Smooth muscle cell (in vitro differentiated cells): ENCODE measurements at regions not wholly inside any gene's neighbourhood (a gene's known extent, or its start where the extent isn't known, plus 50 kb on each side); places are given as distances from the start of the nearest gene placed in this dataset.

Experiments used
- DNase-seq: peaks from one replicate; lab custom pipeline; 2025; ENCODE audit not compliant: unreplicated experiment; lab: John Stamatoyannopoulos, UW
- H2AFZ ChIP-seq: fragments of 200-600 bp; sonication (generic); 2 replicates; pipeline ENCODE4 v1.6.0; 2016; ENCODE audit warnings: antibody characterized with exemption, low read depth, mild to moderate bottlenecking
- H3F3A ChIP-seq: fragments of 200-600 bp; sonication (generic); 2 replicates; pipeline ENCODE4 v1.6.0; 2017; ENCODE audit warnings: antibody characterized with exemption, low read depth
- H3K27ac ChIP-seq: fragments of 200-600 bp; sonication (generic); 2 replicates; pipeline ENCODE4 v1.5.1; 2016; ENCODE audit warnings: low read depth, mild to moderate bottlenecking
- H3K27me3 ChIP-seq: fragments of 200-600 bp; sonication (generic); 2 replicates; pipeline ENCODE4 v1.6.1; 2016; ENCODE audit warnings: low read depth, mild to moderate bottlenecking
- H3K36me3 ChIP-seq: fragments of 200-600 bp; sonication (generic); 2 replicates; pipeline ENCODE4 v1.5.1; 2016; ENCODE audit warnings: low read depth
- H3K4me1 ChIP-seq: fragments of 200-600 bp; sonication (generic); 2 replicates; pipeline ENCODE4 v1.5.1; 2016; ENCODE audit warnings: low read depth
- H3K4me2 ChIP-seq: fragments of 200-600 bp; sonication (generic); 2 replicates; pipeline ENCODE4 v1.6.0; 2016; ENCODE audit warnings: mild to moderate bottlenecking
- H3K4me3 ChIP-seq: fragments of 200-600 bp; sonication (generic); 2 replicates; pipeline ENCODE4 v1.5.1; 2016; ENCODE audit warnings: mild to moderate bottlenecking
- H3K79me2 ChIP-seq: fragments of 200-600 bp; sonication (generic); 2 replicates; pipeline ENCODE4 v1.6.0; 2016; ENCODE audit warnings: low read depth, mild to moderate bottlenecking
- H3K9ac ChIP-seq: fragments of 200-600 bp; sonication (generic); 2 replicates; pipeline ENCODE4 v1.6.0; 2016; ENCODE audit warnings: low read depth
- H3K9me3 ChIP-seq: fragments of 200-600 bp; sonication (generic); replicated peaks from 2 replicates; pipeline ENCODE4 v1.5.1; 2016; ENCODE audit warnings: low read depth
- H4K20me1 ChIP-seq: fragments of 200-600 bp; sonication (generic); 2 replicates; pipeline ENCODE4 v1.6.0; 2016; ENCODE audit warnings: low read depth
- CTCF ChIP-seq: fragments of 200-600 bp; sonication (generic); IDR thresholded peaks from 2 replicates; pipeline ENCODE4 v1.5.1; 2017; ENCODE audit warnings: borderline replicate concordance, mild to moderate bottlenecking, antibody characterized with exemption; ENCODE audit not compliant: insufficient read depth, poor library complexity, severe bottlenecking
- WGBS: methylation state at CpG from one replicate; pipeline ENCODE4 v1.1.7; 2016; ENCODE audit warnings: low lambda C conversion rate; 5-methylcytosine and 5-hydroxymethylcytosine counted together

GRCh38 chr11:25844811-25845210 is 487.1 kb upstream of the ANO3 start:
- H3K9me3 ChIP-seq: no peaks in the 10 kb centered on the region
- no peak overlapping the region for H3K9ac ChIP-seq
- H3K4me1 ChIP-seq: no peaks in the 10 kb centered on the region
- no peak overlapping the region for H3K27ac ChIP-seq
- WGBS: 73% methylated on average over 4 of the region's 4 CpGs
- no peaks in the 10 kb centered on the region for H3K36me3 ChIP-seq
- no peak overlapping the region for H3K4me2 ChIP-seq
- no peak for DNase-seq
- H3F3A ChIP-seq: no peaks in the 10 kb centered on the region
- TF ChIP-seq CTCF: no peak
- H3K4me3 ChIP-seq: no peak overlapping the region
- no peak overlapping the region for H2AFZ ChIP-seq
- H3K79me2 ChIP-seq: no peaks in the 10 kb centered on the region
- H4K20me1 ChIP-seq: no peaks in the 10 kb centered on the region
- no peaks in the 10 kb centered on the region for H3K27me3 ChIP-seq

- Histone ChIP-seq H4K20me1 (no peaks in the 10 kb centered on the region), H3K4me3 (no peak overlapping the region), H3K36me3 (no peaks in the 10 kb centered on the region), H3K4me2 (no peak overlapping the region), H3K4me1 (no peaks in the 10 kb centered on the region), H3K9me3 (no peaks in the 10 kb centered on the region), H3K27me3 (no peaks in the 10 kb centered on the region), H2AFZ (no peak overlapping the region), H3K27ac (no peak overlapping the region), H3K9ac (no peak overlapping the region), H3F3A (no peaks in the 10 kb centered on the region), H3K79me2 (no peaks in the 10 kb centered on the region)
- no peak for DNase-seq
- no peak for TF ChIP-seq CTCF
- 96% methylated on average over 4 of the region's 4 CpGs for WGBS
These were observed 476.0 kb upstream of the ANO3 start for GRCh38 chr11:25855916-25856315.

DNA sequence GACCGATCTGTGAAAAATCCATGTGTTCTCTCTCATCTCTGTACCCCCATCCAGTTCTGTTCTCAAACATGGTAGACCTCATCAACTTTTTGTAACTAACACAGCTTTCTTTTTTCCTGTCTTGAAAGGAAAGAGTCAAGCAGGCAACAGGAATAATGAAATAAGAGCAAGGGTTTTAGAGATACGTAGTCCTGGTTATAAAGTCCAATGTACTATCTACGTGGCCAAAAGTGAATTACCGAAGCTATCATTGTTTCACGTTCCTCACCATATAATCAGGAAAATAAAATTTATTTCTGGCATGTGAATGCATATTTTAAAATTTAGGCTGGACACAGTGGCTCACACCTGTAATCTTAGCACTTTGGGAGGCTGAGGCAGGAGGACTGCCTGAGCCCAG is 472.2 kb upstream of the ANO3 start:
- TF ChIP-seq CTCF: no peak
- no peak overlapping the region for H3K27ac ChIP-seq
- no peaks in the 10 kb centered on the region for H3F3A ChIP-seq
- no peaks in the 10 kb centered on the region for H3K9me3 ChIP-seq
- DNase-seq: no peak
- H4K20me1 ChIP-seq: no peaks in the 10 kb centered on the region
- no peak overlapping the region for H3K4me2 ChIP-seq
- no peaks in the 10 kb centered on the region for H3K79me2 ChIP-seq
- H3K36me3 ChIP-seq: no peaks in the 10 kb centered on the region
- no peak overlapping the region for H3K4me3 ChIP-seq
- 95% methylated on average over 5 of the region's 5 CpGs for WGBS
- H3K4me1 ChIP-seq: no peaks in the 10 kb centered on the region
- H3K27me3 ChIP-seq: no peaks in the 10 kb centered on the region
- H3K9ac ChIP-seq: no peak overlapping the region
- no peak overlapping the region for H2AFZ ChIP-seq

- Histone ChIP-seq H2AFZ (no peak overlapping the region), H3K79me2 (no peaks in the 10 kb centered on the region), H3K4me1 (no peaks in the 10 kb centered on the region), H3K27ac (no peak overlapping the region), H3K36me3 (no peaks in the 10 kb centered on the region), H3K4me2 (no peak overlapping the region), H3K9me3 (no peaks in the 10 kb centered on the region), H3K4me3 (no peak overlapping the region), H4K20me1 (no peaks in the 10 kb centered on the region), H3F3A (no peaks in the 10 kb centered on the region), H3K27me3 (no peaks in the 10 kb centered on the region), H3K9ac (no peak overlapping the region)
- WGBS: 88% methylated on average over 2 of the region's 2 CpGs
- no peak for DNase-seq
- TF ChIP-seq CTCF: no peak
These were observed 471.1 kb upstream of the ANO3 start for GRCh38 chr11:25860677-25861450.
